Dendritic cell treated with granulocyte-macrophage colony-stimulating factor and Interleukin-4, amounts not matched to agents 40 ng/mL and 50 ng/mL, for 4 days (primary cell): ENCODE measurements at regions not wholly inside any gene's neighbourhood (a gene's known extent, or its start where the extent isn't known, plus 50 kb on each side); places are given as distances from the start of the nearest gene placed in this dataset.

ENCODE experiments used
- H3K27ac Mint-ChIP-seq: one replicate; pipeline ENCODE4 v1.8.0; 2022; ENCODE audit warnings: mild to moderate bottlenecking, mixed read lengths
- H3K27me3 Mint-ChIP-seq: one replicate; pipeline ENCODE4 v1.8.0; 2022; ENCODE audit warnings: mild to moderate bottlenecking, mixed read lengths
- H3K36me3 Mint-ChIP-seq: one replicate; pipeline ENCODE4 v1.8.0; 2022; ENCODE audit warnings: low read depth, mixed read lengths
- H3K4me1 Mint-ChIP-seq: one replicate; pipeline ENCODE4 v1.8.0; 2022; ENCODE audit warnings: low read depth, mixed read lengths
- H3K4me3 Mint-ChIP-seq: one replicate; pipeline ENCODE4 v1.8.0; 2022; ENCODE audit warnings: mild to moderate bottlenecking, moderate library complexity, mixed read lengths
- H3K9me3 Mint-ChIP-seq: one replicate; pipeline ENCODE4 v1.8.0; 2022; ENCODE audit warnings: mixed read lengths
- intact Hi-C: fragments of 100-400 bp; cut with micrococcal nuclease; formaldehyde crosslinking; loops from one replicate; pipeline ENCODE4 v1.15.0; 2022

- Mint-ChIP-seq H3K27me3 (no peaks in the 10 kb centered on the region), H3K9me3 (no peaks in the 10 kb centered on the region), H3K4me1 (no peaks in the 10 kb centered on the region), H3K4me3 (no peak overlapping the region), H3K27ac (no peak overlapping the region), H3K36me3 (no peaks in the 10 kb centered on the region)
- intact Hi-C loops, result no loop called here
These were observed 231.4 kb upstream of the WSCD1 start for GRCh38 chr17:5838661-5839300.

- H3K36me3 Mint-ChIP-seq, result no peaks in the 10 kb centered on the region
These were observed 229.2 kb upstream of the WSCD1 start for GRCh38 chr17:5840811-5841446.

GRCh38 chr17:5841862-5842261, 228.3 kb upstream of the WSCD1 start:
- H3K36me3 Mint-ChIP-seq, result no peaks in the 10 kb centered on the region
- H3K27ac Mint-ChIP-seq, result no peak overlapping the region
- intact Hi-C loops, result no loop called here
- peaks cover 4% of the 10 kb centered on the region for H3K27me3 Mint-ChIP-seq
- no peak overlapping the region for H3K4me3 Mint-ChIP-seq
- no peaks in the 10 kb centered on the region for H3K9me3 Mint-ChIP-seq
- no peaks in the 10 kb centered on the region for H3K4me1 Mint-ChIP-seq

More at GRCh38 chr17:5840811-5841446, 229.2 kb upstream of the WSCD1 start:
- Mint-ChIP-seq H3K27ac (no peak overlapping the region), H3K27me3 (peaks cover 2% of the 10 kb centered on the region), H3K4me1 (no peaks in the 10 kb centered on the region), H3K4me3 (no peak overlapping the region), H3K9me3 (no peaks in the 10 kb centered on the region)
- intact Hi-C loops, result no loop called here

- no peak overlapping the region for H3K4me3 Mint-ChIP-seq
- peaks cover 4% of the 10 kb centered on the region for H3K27me3 Mint-ChIP-seq
- no peak overlapping the region for H3K27ac Mint-ChIP-seq
- no peaks in the 10 kb centered on the region for H3K4me1 Mint-ChIP-seq
- intact Hi-C loops, result no loop called here
- no peaks in the 10 kb centered on the region for H3K36me3 Mint-ChIP-seq
- no peaks in the 10 kb centered on the region for H3K9me3 Mint-ChIP-seq
These were observed 226.7 kb upstream of the WSCD1 start for GRCh38 chr17:5843366-5844026.

GRCh38 chr17:5846001-5846400, 224.2 kb upstream of the WSCD1 start:
- intact Hi-C loops, result no loop called here
- H3K36me3 Mint-ChIP-seq, result no peaks in the 10 kb centered on the region
- H3K9me3 Mint-ChIP-seq, result no peaks in the 10 kb centered on the region
- H3K4me1 Mint-ChIP-seq, result no peaks in the 10 kb centered on the region
- peaks cover 4% of the 10 kb centered on the region for H3K27me3 Mint-ChIP-seq
- no peak overlapping the region for H3K27ac Mint-ChIP-seq
- H3K4me3 Mint-ChIP-seq, result no peak overlapping the region

- Mint-ChIP-seq H3K27ac (no peak overlapping the region), H3K4me3 (no peak overlapping the region), H3K27me3 (no peaks in the 10 kb centered on the region), H3K9me3 (no peaks in the 10 kb centered on the region), H3K36me3 (no peaks in the 10 kb centered on the region), H3K4me1 (no peaks in the 10 kb centered on the region)
- intact Hi-C loops, result no loop called here
These were observed 215.2 kb upstream of the WSCD1 start for GRCh38 chr17:5854871-5855554.

GRCh38 chr17:5861246-5861645, 208.9 kb upstream of the WSCD1 start:
- Mint-ChIP-seq H3K27ac (no peak overlapping the region), H3K4me3 (no peak overlapping the region), H3K27me3 (no peaks in the 10 kb centered on the region), H3K4me1 (no peaks in the 10 kb centered on the region), H3K9me3 (no peaks in the 10 kb centered on the region), H3K36me3 (no peaks in the 10 kb centered on the region)
- intact Hi-C loops, result no loop called here

- Mint-ChIP-seq H3K27me3 (no peaks in the 10 kb centered on the region), H3K36me3 (no peaks in the 10 kb centered on the region), H3K4me3 (no peak overlapping the region), H3K27ac (no peak overlapping the region), H3K9me3 (no peaks in the 10 kb centered on the region), H3K4me1 (no peaks in the 10 kb centered on the region)
- intact Hi-C loops, result no loop called here
These were observed 208.3 kb upstream of the WSCD1 start for GRCh38 chr17:5861854-5862253.

GRCh38 chr17:5862395-5862794, 207.8 kb upstream of the WSCD1 start:
- H3K4me1 Mint-ChIP-seq, result no peaks in the 10 kb centered on the region
- no peaks in the 10 kb centered on the region for H3K36me3 Mint-ChIP-seq
- no peak overlapping the region for H3K27ac Mint-ChIP-seq
- H3K27me3 Mint-ChIP-seq, result no peaks in the 10 kb centered on the region
- intact Hi-C loops, result no loop called here
- no peak overlapping the region for H3K4me3 Mint-ChIP-seq
- H3K9me3 Mint-ChIP-seq, result no peaks in the 10 kb centered on the region

- Mint-ChIP-seq H3K9me3 (no peaks in the 10 kb centered on the region), H3K4me3 (no peak overlapping the region), H3K4me1 (no peaks in the 10 kb centered on the region), H3K27ac (no peak overlapping the region), H3K36me3 (no peaks in the 10 kb centered on the region), H3K27me3 (no peaks in the 10 kb centered on the region)
- intact Hi-C loops, result no loop called here
These were observed 205.2 kb upstream of the WSCD1 start for GRCh38 chr17:5864741-5865657.

- no peak overlapping the region for H3K27ac Mint-ChIP-seq
- no peaks in the 10 kb centered on the region for H3K27me3 Mint-ChIP-seq
- no peaks in the 10 kb centered on the region for H3K4me1 Mint-ChIP-seq
- intact Hi-C loops, result no loop called here
- no peaks in the 10 kb centered on the region for H3K36me3 Mint-ChIP-seq
- no peak overlapping the region for H3K4me3 Mint-ChIP-seq
- no peaks in the 10 kb centered on the region for H3K9me3 Mint-ChIP-seq
These were observed 203.2 kb upstream of the WSCD1 start for GRCh38 chr17:5866978-5867377.

GRCh38 chr17:5869041-5869745, 201.0 kb upstream of the WSCD1 start:
- H3K27ac Mint-ChIP-seq, result no peak overlapping the region
- peaks cover 3% of the 10 kb centered on the region for H3K27me3 Mint-ChIP-seq
- intact Hi-C loops, result no loop called here
- H3K9me3 Mint-ChIP-seq, result no peaks in the 10 kb centered on the region
- H3K4me1 Mint-ChIP-seq, result no peaks in the 10 kb centered on the region
- no peak overlapping the region for H3K4me3 Mint-ChIP-seq
- no peaks in the 10 kb centered on the region for H3K36me3 Mint-ChIP-seq
